ENCODE measurements at regions not wholly inside any gene's neighbourhood (a gene's known extent, or its start where the extent isn't known, plus 50 kb on each side); places are given as distances from the start of the nearest gene placed in this dataset.

DNA sequence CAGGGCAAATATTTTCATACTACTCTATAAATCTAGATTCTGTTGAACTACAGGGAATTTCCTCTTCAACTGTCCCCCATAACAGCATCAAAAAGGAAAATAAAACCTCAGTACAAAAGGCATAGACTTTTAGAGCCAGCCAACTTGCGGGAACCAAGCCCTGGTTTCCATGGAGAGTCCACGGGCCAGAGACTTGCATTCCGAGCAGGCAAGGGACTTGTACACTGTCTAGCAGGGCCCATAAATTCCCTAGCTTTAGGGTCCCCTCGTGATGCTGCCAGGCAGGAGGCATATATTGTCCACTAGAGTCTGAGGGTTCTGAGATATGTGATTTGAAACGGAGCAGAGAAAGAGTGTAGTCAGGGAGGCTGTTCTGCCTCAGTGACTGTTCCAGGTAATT lies 153.1 kb upstream of the SLC14A2 start:
- H3K4me1 ChIP-seq (ENCODE audit: insufficient read depth, low read length, poor library complexity, severe bottlenecking): no peaks in the 10 kb centered on the region
- H3K27ac ChIP-seq (ENCODE audit: low read depth, low read length, poor library complexity, severe bottlenecking): no peak overlapping the region
- CTCF ChIA-PET: no interaction called here
- no peaks in the 10 kb centered on the region for H3K27me3 ChIP-seq (replicated peaks; ENCODE audit: insufficient read depth, low read depth, low read length, poor library complexity)
- no peaks in the 10 kb centered on the region for H3K9me3 ChIP-seq (ENCODE audit: low read depth, low read length, poor library complexity, severe bottlenecking)
- intact Hi-C loops (cut with micrococcal nuclease; ENCODE audit: unreplicated experiment): no loop called here
- no peaks in the 10 kb centered on the region for H3K36me3 ChIP-seq (ENCODE audit: insufficient read depth, low read length, poor library complexity, severe bottlenecking)
- no peak for TF ChIP-seq EZH2 (IDR thresholded peaks at IDR 0.05; ENCODE audit: borderline replicate concordance, low read depth, low read length, poor library complexity, severe bottlenecking)
- TF ChIP-seq, protein P1, sequence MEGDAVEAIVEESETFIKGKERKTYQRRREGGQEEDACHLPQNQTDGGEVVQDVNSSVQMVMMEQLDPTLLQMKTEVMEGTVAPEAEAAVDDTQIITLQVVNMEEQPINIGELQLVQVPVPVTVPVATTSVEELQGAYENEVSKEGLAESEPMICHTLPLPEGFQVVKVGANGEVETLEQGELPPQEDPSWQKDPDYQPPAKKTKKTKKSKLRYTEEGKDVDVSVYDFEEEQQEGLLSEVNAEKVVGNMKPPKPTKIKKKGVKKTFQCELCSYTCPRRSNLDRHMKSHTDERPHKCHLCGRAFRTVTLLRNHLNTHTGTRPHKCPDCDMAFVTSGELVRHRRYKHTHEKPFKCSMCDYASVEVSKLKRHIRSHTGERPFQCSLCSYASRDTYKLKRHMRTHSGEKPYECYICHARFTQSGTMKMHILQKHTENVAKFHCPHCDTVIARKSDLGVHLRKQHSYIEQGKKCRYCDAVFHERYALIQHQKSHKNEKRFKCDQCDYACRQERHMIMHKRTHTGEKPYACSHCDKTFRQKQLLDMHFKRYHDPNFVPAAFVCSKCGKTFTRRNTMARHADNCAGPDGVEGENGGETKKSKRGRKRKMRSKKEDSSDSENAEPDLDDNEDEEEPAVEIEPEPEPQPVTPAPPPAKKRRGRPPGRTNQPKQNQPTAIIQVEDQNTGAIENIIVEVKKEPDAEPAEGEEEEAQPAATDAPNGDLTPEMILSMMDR (conservative IDR thresholded peaks at IDR 0.05; ENCODE audit: low read depth, low read length): no peak
- POLR2A ChIA-PET (ENCODE audit: low non-redundant PET): no interaction called here
- no peak for DNase-seq (ENCODE audit: low spot score)
- H3K4me3 ChIP-seq (ENCODE audit: low read depth, low read length, poor library complexity, severe bottlenecking): no peak overlapping the region
- BruUV-seq (replicated peaks): no TSS peak

DNA sequence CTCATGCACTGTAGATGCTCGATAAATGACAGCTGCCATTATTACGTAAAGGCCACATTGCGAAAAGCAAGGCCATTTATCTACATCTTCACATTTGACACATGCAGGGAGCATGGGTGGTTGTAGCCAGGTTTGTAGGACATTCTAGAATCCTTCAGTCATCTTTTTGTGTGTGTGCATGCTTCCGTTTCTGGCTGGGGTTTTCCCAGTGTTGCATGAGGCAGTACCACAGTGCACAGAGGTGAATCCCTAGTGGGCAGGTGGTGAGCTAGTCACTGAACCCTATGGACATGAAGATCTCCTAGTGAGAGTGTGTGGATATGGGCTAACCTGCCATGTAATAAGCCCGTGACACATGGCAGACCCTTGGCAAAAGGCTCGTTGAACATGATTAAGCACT lies 151.8 kb upstream of the SLC14A2 start:
- BruUV-seq (replicated peaks): no TSS peak
- POLR2A ChIA-PET (ENCODE audit: low non-redundant PET): no interaction called here
- Histone ChIP-seq H3K4me3 (ENCODE audit: low read depth, low read length, poor library complexity, severe bottlenecking) (no peak overlapping the region), H3K4me1 (ENCODE audit: insufficient read depth, low read length, poor library complexity, severe bottlenecking) (no peaks in the 10 kb centered on the region), H3K9me3 (ENCODE audit: low read depth, low read length, poor library complexity, severe bottlenecking) (no peaks in the 10 kb centered on the region), H3K27ac (ENCODE audit: low read depth, low read length, poor library complexity, severe bottlenecking) (no peak overlapping the region), H3K27me3 (replicated peaks; ENCODE audit: insufficient read depth, low read depth, low read length, poor library complexity) (no peaks in the 10 kb centered on the region), H3K36me3 (ENCODE audit: insufficient read depth, low read length, poor library complexity, severe bottlenecking) (no peaks in the 10 kb centered on the region)
- intact Hi-C loops (cut with micrococcal nuclease; ENCODE audit: unreplicated experiment): no loop called here
- CTCF ChIA-PET: no interaction called here
- TF ChIP-seq, protein P1 (conservative IDR thresholded peaks at IDR 0.05; ENCODE audit: low read depth, low read length): no peak
- TF ChIP-seq EZH2 (IDR thresholded peaks at IDR 0.05; ENCODE audit: borderline replicate concordance, low read depth, low read length, poor library complexity, severe bottlenecking): no peak
- no peak for DNase-seq (ENCODE audit: low spot score)

DNA sequence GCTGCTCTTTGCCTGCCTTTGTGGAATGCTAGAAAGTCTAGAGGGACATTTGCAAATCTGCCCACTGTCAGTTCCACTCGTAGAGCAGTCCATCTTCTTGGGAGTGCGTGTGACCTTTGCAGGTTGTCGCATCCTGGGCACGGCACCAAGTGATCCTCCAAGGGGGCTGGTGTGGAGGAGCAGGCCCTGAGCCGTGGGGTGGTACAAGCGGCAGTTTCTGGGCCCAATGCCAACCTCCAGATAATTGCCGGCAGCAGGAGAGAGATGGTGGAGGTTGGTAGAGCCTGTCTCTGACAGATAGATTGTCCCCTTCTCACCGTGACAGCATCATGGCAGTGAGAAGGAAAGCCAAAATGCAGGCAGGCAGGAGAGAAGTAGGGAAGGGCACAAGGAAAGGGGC lies 150.7 kb upstream of the SLC14A2 start:
- CTCF ChIA-PET: no interaction called here
- Histone ChIP-seq H3K36me3 (ENCODE audit: insufficient read depth, low read length, poor library complexity, severe bottlenecking) (no peaks in the 10 kb centered on the region), H3K4me1 (ENCODE audit: insufficient read depth, low read length, poor library complexity, severe bottlenecking) (no peaks in the 10 kb centered on the region), H3K9me3 (ENCODE audit: low read depth, low read length, poor library complexity, severe bottlenecking) (no peaks in the 10 kb centered on the region), H3K4me3 (ENCODE audit: low read depth, low read length, poor library complexity, severe bottlenecking) (no peak overlapping the region), H3K27ac (ENCODE audit: low read depth, low read length, poor library complexity, severe bottlenecking) (no peak overlapping the region), H3K27me3 (replicated peaks; ENCODE audit: insufficient read depth, low read depth, low read length, poor library complexity) (no peaks in the 10 kb centered on the region)
- no peak for TF ChIP-seq EZH2 (IDR thresholded peaks at IDR 0.05; ENCODE audit: borderline replicate concordance, low read depth, low read length, poor library complexity, severe bottlenecking)
- TF ChIP-seq, protein P1 (conservative IDR thresholded peaks at IDR 0.05; ENCODE audit: low read depth, low read length): no peak
- POLR2A ChIA-PET (ENCODE audit: low non-redundant PET): no interaction called here
- intact Hi-C loops (cut with micrococcal nuclease; ENCODE audit: unreplicated experiment): no loop called here
- DNase-seq (ENCODE audit: low spot score): peak; percentile 13
- no TSS peak for BruUV-seq (replicated peaks)

All from A673 (cell line).